ENCODE measurements at regions not wholly inside any gene's neighbourhood (a gene's known extent, or its start where the extent isn't known, plus 50 kb on each side); places are given as distances from the start of the nearest gene placed in this dataset.
"Not testable (repeated sequence)": the region's sequence is repeated elsewhere in the genome, so short reads cannot be mapped to it uniquely, and the experiment has no call there.

- Histone ChIP-seq H3K27me3 (no peaks in the 10 kb centered on the region), H3K9me3 (no peaks in the 10 kb centered on the region), H3K4me3 (no peak overlapping the region), H3K36me3 (no peaks in the 10 kb centered on the region), H3K27ac (no peak overlapping the region), H3K4me1 (no peaks in the 10 kb centered on the region)
- TF ChIP-seq POLR2A (IDR thresholded peaks at IDR 0.05) (no peak), CTCF (IDR thresholded peaks at IDR 0.05) (no peak)
- DNase-seq, result no peak
- intact Hi-C loops (cut with DNase I; ENCODE audit: low total_unique reads), result no loop called here
These were observed 180.0 kb downstream of the C12orf75 start for GRCh38 chr12:105510526-105510925.

- H3K9me3 ChIP-seq; DNase-seq; H3K27me3 ChIP-seq; H3K4me3 ChIP-seq; intact Hi-C loops (cut with DNase I; ENCODE audit: low total_unique reads); H3K36me3 ChIP-seq; H3K4me1 ChIP-seq; H3K27ac ChIP-seq: not testable (repeated sequence)
These were observed 182.4 kb downstream of the C12orf75 start for GRCh38 chr12:105512861-105513260.

DNA sequence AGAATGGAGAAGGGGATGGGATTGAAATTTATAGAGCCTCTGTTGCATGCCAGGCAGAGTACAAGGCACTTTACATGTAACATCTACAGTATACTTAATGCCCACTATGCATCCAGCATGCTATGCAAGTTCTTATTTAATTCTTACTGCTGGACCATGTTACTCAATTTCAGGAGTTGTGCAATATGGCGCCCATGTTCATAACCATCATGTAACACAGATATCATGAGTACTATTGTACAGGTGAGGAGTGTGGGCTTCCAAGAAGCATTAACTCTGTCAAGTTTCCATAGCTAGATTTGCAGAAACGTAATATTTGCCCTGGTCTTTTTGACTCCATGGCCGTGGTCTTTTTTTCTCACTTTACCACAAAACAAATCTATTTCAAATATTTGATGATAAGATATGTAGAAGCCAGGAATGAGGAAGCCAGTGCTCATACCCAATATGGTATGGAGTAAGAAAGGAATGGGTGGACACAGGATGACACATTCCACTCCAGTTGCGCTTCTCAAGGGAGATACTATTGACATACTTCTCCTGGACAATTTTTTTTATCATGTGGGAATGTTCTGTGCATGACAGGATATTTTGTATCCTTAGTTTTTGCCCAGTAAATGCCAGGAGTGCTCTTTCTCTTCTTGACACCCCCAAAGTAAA, 191.8 kb downstream of the C12orf75 start:
- no peak overlapping the region for H3K4me3 ChIP-seq
- no peaks in the 10 kb centered on the region for H3K27me3 ChIP-seq
- H3K4me1 ChIP-seq, result no peaks in the 10 kb centered on the region
- no peaks in the 10 kb centered on the region for H3K36me3 ChIP-seq
- no peak for DNase-seq
- intact Hi-C loops (cut with DNase I; ENCODE audit: low total_unique reads), result no loop called here
- no peak for TF ChIP-seq CTCF (IDR thresholded peaks at IDR 0.05)
- TF ChIP-seq POLR2A (IDR thresholded peaks at IDR 0.05), result no peak
- H3K9me3 ChIP-seq, result no peaks in the 10 kb centered on the region
- no peak overlapping the region for H3K27ac ChIP-seq

- Histone ChIP-seq H3K4me1 (no peaks in the 10 kb centered on the region), H3K9me3 (no peaks in the 10 kb centered on the region), H3K36me3 (no peaks in the 10 kb centered on the region), H3K27ac (no peak overlapping the region), H3K4me3 (no peak overlapping the region), H3K27me3 (no peaks in the 10 kb centered on the region)
- intact Hi-C loops (cut with DNase I; ENCODE audit: low total_unique reads), result no loop called here
- TF ChIP-seq CTCF (IDR thresholded peaks at IDR 0.05) (no peak), POLR2A (IDR thresholded peaks at IDR 0.05) (no peak)
- DNase-seq, result peak; percentile 73 to 75
These were observed 192.9 kb downstream of the C12orf75 start for GRCh38 chr12:105523164-105524057.

GRCh38 chr12:105524961-105525360, 194.5 kb downstream of the C12orf75 start:
- H3K27ac ChIP-seq, result no peak overlapping the region
- TF ChIP-seq POLR2A (IDR thresholded peaks at IDR 0.05), result no peak
- TF ChIP-seq CTCF (IDR thresholded peaks at IDR 0.05), result no peak
- H3K27me3 ChIP-seq, result no peaks in the 10 kb centered on the region
- H3K36me3 ChIP-seq, result no peaks in the 10 kb centered on the region
- H3K9me3 ChIP-seq, result no peaks in the 10 kb centered on the region
- no peak overlapping the region for H3K4me3 ChIP-seq
- intact Hi-C loops (cut with DNase I; ENCODE audit: low total_unique reads), result no loop called here
- no peaks in the 10 kb centered on the region for H3K4me1 ChIP-seq
- DNase-seq, result no peak

Data from uterus (tissue), 3 donors.